B cell (primary cell): ENCODE measurements at regions not wholly inside any gene's neighbourhood (a gene's known extent, or its start where the extent isn't known, plus 50 kb on each side); places are given as distances from the start of the nearest gene placed in this dataset.

Experiments
- CTCF ChIP-seq: fragments of 200-600 bp; IDR thresholded peaks from one replicate; pipeline ENCODE4 v1.8.0; 2022; ENCODE audit warnings: antibody characterized with exemption, mild to moderate bottlenecking
- EZH2 ChIP-seq: IDR thresholded peaks from 2 replicates; pipeline ENCODE4 v1.6.1; 2012; ENCODE audit warnings: borderline replicate concordance, low read depth, mild to moderate bottlenecking, moderate library complexity, low read length; ENCODE audit not compliant: insufficient read depth, poor library complexity, severe bottlenecking

DNA sequence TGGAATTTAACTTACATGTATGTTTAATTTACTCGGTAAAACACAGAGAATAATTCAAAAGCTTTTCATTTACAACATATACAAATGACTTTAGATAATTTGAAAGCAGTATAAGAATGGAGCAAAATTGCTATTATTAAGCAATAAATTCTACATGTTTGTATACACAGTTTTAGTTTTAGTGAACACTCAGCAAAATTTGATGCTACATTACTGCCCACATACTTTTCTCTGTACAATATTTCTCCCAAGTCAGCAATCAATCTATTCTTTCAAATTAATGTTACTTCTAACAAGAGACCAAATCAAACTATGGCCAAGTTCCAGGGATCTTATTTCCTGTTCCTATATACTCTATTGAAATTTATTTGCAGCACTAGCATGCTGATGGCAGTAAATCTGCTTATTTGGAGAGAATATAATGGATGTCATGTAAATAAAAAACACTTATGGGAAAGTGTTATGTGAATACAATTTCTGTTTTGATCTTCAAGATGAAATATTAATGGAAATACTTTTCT is 82.6 kb upstream of the BRINP3 start:
- TF ChIP-seq CTCF (no peak), EZH2 (no peak)
